GM12874 (cell line): ENCODE measurements at regions not wholly inside any gene's neighbourhood (a gene's known extent, or its start where the extent isn't known, plus 50 kb on each side); places are given as distances from the start of the nearest gene placed in this dataset.

ENCODE experiments used
- TF ChIP-seq, protein P1 (sequence below): IDR thresholded peaks from 2 replicates; pipeline ENCODE4 v1.5.1; 2011; ENCODE audit warnings: low read depth, mild to moderate bottlenecking, control low read depth, low read length, moderate library complexity; ENCODE audit not compliant: insufficient read depth

DNA sequence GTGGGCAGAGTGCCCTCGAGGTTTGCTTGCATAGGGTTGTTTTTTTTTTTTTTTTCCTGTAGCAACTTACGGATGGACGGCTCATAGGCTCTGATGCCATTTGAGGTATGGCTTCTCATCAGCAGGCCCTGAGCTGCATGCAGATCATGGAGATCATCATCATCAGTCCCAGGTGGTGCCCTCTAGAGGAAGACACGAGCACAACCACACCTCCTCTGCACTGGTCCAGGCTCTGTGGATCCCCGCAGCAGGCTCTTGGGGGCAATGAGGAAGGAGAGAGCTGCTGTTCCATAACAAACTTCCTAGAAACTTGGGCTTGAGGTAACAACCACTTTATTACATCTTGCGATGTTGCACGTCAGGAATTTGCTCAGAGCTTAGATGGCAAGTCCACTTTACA, 132.7 kb upstream of the CXCL12 start:
- TF ChIP-seq, protein P1, sequence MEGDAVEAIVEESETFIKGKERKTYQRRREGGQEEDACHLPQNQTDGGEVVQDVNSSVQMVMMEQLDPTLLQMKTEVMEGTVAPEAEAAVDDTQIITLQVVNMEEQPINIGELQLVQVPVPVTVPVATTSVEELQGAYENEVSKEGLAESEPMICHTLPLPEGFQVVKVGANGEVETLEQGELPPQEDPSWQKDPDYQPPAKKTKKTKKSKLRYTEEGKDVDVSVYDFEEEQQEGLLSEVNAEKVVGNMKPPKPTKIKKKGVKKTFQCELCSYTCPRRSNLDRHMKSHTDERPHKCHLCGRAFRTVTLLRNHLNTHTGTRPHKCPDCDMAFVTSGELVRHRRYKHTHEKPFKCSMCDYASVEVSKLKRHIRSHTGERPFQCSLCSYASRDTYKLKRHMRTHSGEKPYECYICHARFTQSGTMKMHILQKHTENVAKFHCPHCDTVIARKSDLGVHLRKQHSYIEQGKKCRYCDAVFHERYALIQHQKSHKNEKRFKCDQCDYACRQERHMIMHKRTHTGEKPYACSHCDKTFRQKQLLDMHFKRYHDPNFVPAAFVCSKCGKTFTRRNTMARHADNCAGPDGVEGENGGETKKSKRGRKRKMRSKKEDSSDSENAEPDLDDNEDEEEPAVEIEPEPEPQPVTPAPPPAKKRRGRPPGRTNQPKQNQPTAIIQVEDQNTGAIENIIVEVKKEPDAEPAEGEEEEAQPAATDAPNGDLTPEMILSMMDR: peak; percentile 56

DNA sequence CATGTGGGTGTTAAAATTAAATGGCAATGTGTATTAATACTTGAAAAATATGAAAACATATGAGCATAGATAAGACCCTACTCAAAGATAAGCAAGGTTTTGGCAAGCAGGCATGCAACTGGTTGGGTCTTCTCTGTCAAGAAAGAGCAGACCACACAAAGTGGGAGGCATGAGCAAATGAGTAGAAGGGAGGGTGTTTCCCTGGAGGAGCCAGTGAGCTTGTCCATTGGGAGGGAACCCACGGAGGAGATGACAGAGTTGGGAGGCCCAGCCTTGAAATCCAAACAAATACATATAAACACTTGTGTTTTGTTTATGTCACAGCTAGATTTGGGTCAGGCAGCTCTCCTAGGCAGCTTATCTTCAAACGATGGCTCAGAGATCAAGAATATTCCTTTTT, 134.5 kb upstream of the CXCL12 start:
- TF ChIP-seq, protein P1: no peak

DNA sequence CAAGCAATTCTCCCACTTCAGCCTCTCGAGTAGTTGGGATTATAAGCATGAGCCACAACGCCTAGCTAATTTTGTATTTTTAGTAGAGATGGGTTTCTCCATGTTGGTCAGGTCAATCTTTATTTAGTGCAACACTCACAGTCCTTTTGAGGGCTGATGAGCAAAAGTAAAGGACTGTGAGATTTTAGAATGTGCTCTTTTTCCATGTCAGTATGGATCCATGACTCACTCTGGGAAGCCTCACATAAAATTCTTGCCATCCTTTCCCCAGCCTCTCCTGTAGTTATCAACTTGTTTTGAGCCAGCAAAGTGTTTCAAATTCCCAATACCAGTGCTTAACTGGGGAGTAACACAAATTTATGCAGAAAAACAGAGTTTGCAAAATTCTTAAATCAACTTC, 135.8 kb upstream of the CXCL12 start:
- TF ChIP-seq, protein P1: no peak

DNA sequence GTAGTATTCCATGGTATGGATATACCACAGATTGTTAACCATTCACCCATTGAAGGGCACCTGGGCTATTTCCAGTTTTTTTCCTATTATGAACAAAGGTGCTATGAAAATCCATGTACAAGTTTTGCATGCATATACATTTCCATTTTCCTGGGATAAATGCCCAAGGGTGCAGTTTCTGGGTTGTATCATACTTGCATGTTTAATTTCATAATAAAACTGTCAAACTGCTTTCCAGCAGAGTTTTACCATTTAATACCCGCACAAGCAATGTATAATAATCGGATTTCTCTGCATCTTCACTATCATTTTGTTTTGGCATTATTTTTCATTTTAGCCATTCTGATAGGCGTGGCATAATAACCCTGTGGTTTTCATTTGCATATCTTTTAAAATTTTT, 154.3 kb upstream of the CXCL12 start:
- TF ChIP-seq, protein P1: no peak

DNA sequence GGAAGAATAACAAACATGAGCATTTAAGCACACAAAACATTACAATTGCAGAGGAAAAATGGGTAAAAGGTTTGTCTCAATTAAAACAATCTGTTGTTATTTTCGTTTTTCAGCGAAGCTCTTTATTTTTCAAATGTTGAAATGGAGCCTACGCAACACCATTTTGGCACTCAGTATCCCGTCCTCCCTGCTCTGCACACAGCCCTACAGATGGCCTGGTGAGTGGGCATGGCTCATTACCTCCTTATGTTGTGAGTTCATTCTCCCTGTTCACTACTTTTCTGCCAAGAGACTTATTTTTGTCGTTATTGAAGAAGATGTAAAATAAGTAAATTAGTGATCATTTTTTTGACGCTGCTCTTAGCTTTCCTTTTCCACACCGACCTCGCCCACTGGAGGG, 167.8 kb upstream of the CXCL12 start:
- TF ChIP-seq, protein P1: no peak

DNA sequence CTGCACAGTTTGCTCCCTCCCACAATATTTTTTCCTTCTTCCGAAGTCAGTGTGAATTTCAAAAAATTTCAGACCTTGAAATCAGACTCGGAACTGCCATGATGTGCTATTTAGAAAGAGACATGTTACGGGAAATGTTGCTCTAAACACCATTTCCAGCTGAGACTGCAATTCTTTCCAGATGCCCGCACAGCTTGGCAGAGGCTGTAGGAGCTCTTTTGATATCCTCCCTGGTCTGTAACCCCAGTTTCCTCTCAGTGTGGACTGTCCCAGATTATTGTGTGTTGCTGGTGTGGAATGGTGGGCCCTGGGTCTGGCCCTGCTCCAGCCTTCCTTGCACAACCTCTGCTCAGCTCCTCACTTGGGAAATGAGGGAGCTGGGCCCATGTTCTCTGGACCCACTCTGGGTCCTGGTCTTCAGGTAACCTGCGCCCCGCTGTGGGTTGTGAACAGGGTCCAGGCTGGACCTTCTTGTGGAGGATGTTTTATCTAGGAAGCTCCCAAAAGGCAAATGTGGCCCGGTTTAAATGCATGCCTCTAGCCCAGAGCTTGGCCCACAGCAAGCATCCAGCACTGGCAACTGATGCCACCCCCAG, 172.8 kb upstream of the CXCL12 start:
- TF ChIP-seq, protein P1: no peak

DNA sequence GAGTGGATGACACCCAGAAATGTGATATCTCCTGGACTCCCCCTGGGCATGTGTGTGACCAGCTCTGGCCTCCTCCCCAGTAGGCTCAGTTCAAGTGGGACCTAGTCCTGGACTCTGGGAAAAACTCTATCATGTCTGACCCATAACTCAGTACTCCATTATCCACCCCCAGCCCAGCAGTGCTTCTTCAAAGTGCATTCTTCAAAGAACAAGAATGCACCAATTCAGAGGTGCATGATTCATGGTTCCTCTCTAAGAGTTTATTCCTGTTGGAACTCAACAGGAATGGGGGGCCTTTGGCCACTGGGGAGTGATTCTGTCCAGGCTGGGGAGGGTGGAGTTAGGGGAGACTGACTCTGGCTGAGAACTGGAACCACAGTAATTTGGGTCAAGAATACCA, 173.6 kb upstream of the CXCL12 start:
- TF ChIP-seq, protein P1: no peak

DNA sequence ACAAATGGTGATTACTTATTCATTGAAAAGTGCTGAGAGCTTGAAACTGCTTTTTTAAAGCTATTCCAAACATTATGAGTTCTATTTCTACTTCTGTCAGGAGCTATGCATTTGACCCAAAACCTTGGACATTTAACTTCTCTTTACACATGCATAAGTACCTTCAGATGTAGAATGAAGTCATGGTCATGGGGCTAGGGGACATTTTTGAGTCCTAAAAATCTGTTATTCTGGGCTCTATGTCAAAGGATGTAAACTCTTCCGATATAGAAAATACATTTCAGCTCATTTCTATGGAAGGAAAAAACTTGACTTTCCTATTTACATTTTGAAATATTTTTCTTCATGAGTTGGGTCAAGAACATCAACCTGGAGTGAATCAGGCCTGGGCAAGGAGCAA, 179.5 kb upstream of the CXCL12 start:
- TF ChIP-seq, protein P1: no peak
